Glutamatergic neuron (in vitro differentiated cells): ENCODE measurements at regions not wholly inside any gene's neighbourhood (a gene's known extent, or its start where the extent isn't known, plus 50 kb on each side); places are given as distances from the start of the nearest gene placed in this dataset.

Source experiments
- DNase-seq: peaks from one replicate; pipeline ENCODE4 v3.0.0; 2022
- H3K27ac Mint-ChIP-seq: one replicate; pipeline ENCODE4 v1.8.0; 2020; ENCODE audit warnings: mild to moderate bottlenecking, mixed read lengths, inconsistent platforms; ENCODE audit not compliant: unreplicated experiment
- H3K27me3 Mint-ChIP-seq: one replicate; pipeline ENCODE4 v1.8.0; 2020; ENCODE audit warnings: mild to moderate bottlenecking, moderate library complexity, mixed read lengths, inconsistent platforms; ENCODE audit not compliant: unreplicated experiment
- H3K36me3 Mint-ChIP-seq: one replicate; pipeline ENCODE4 v1.8.0; 2020; ENCODE audit warnings: mild to moderate bottlenecking, mixed read lengths, inconsistent platforms; ENCODE audit not compliant: unreplicated experiment
- H3K4me1 Mint-ChIP-seq: one replicate; pipeline ENCODE4 v1.8.0; 2020; ENCODE audit warnings: mild to moderate bottlenecking, low read depth, mixed read lengths, inconsistent platforms; ENCODE audit not compliant: unreplicated experiment
- H3K4me3 Mint-ChIP-seq: one replicate; pipeline ENCODE4 v1.8.0; 2020; ENCODE audit warnings: mild to moderate bottlenecking, mixed read lengths, inconsistent platforms; ENCODE audit not compliant: unreplicated experiment
- H3K9me3 Mint-ChIP-seq: one replicate; pipeline ENCODE4 v1.8.0; 2020; ENCODE audit warnings: mild to moderate bottlenecking, moderate library complexity, mixed read lengths, inconsistent platforms; ENCODE audit not compliant: unreplicated experiment
- TF ChIP-seq, protein P1 (sequence below): fragments of 200-600 bp; sonication (generic); IDR thresholded peaks from one replicate; pipeline ENCODE4 v1.5.0; 2021; ENCODE audit not compliant: partially characterized antibody, unreplicated experiment

DNA sequence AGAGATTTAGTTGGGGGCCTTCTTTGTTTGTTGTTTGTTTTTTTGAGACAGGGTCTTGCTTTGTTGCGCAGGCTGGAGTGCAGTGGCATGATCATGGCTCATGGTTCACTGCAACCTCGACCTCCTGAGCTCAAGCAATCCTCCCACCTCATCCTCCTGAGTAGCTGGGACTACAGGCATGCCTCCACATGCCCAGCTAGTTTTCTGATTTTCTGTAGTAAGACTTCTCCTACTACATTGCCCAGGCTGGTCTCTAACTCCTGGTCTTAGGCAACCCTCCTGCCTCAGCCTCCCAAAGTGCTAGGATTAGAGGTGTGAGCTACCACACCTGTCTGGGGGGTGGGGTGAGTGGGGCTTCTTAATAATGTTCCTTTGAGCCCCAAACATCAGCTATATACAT lies 148.3 kb upstream of the ADAMTS9 start:
- Mint-ChIP-seq H3K27ac (no peak overlapping the region), H3K27me3 (no peaks in the 10 kb centered on the region), H3K4me3 (no peak overlapping the region), H3K36me3 (no peaks in the 10 kb centered on the region), H3K4me1 (peaks cover 9% of the 10 kb centered on the region), H3K9me3 (no peaks in the 10 kb centered on the region)
- TF ChIP-seq, protein P1, sequence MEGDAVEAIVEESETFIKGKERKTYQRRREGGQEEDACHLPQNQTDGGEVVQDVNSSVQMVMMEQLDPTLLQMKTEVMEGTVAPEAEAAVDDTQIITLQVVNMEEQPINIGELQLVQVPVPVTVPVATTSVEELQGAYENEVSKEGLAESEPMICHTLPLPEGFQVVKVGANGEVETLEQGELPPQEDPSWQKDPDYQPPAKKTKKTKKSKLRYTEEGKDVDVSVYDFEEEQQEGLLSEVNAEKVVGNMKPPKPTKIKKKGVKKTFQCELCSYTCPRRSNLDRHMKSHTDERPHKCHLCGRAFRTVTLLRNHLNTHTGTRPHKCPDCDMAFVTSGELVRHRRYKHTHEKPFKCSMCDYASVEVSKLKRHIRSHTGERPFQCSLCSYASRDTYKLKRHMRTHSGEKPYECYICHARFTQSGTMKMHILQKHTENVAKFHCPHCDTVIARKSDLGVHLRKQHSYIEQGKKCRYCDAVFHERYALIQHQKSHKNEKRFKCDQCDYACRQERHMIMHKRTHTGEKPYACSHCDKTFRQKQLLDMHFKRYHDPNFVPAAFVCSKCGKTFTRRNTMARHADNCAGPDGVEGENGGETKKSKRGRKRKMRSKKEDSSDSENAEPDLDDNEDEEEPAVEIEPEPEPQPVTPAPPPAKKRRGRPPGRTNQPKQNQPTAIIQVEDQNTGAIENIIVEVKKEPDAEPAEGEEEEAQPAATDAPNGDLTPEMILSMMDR, result no peak
- no peak for DNase-seq

DNA sequence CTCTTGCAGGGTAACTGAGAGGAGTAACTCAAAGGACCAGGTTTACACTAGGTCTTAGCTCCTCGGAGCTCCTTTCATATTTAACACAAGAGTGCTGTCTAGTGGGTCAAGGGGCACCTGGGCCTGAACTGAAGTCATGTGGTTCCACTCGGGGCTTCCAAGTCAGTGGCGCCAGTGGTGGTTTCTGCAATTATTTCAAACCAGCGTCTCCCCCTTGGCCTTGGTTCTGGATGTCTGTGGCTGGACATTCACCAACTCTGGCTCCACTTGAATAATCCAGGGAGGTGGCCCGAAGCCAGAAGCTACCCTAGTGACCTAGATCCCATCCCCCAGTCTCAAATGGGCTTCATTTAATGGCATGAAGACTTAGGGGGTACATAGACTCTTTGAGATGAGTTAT lies 144.3 kb upstream of the ADAMTS9 start:
- no peaks in the 10 kb centered on the region for H3K36me3 Mint-ChIP-seq
- H3K27me3 Mint-ChIP-seq, result no peaks in the 10 kb centered on the region
- H3K4me3 Mint-ChIP-seq, result no peak overlapping the region
- H3K27ac Mint-ChIP-seq, result no peak overlapping the region
- no peak for DNase-seq
- TF ChIP-seq, protein P1, result no peak
- H3K4me1 Mint-ChIP-seq, result no peaks in the 10 kb centered on the region
- no peaks in the 10 kb centered on the region for H3K9me3 Mint-ChIP-seq

DNA sequence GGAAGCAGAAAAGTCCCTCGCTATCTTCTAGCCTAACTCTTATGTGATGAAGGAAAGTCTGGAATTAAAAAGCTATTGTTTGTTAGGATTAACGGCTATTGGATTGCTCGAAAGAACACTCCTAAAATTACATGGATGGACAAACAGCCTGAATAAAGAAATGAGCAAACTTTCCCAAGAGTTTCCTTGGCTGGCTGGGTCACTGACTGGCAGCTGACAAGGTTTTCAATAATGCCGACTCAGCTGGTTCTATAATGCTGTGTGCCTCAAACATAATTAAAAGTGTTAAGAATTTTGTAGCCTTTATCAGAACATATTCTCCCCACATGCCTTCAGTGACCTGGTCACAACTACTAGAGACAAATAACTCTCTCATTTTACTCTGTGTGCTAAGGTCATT lies 142.9 kb upstream of the ADAMTS9 start:
- H3K27me3 Mint-ChIP-seq, result no peaks in the 10 kb centered on the region
- no peak overlapping the region for H3K4me3 Mint-ChIP-seq
- H3K4me1 Mint-ChIP-seq, result no peaks in the 10 kb centered on the region
- H3K36me3 Mint-ChIP-seq, result no peaks in the 10 kb centered on the region
- H3K27ac Mint-ChIP-seq, result no peak overlapping the region
- TF ChIP-seq, protein P1, result no peak
- DNase-seq, result no peak
- no peaks in the 10 kb centered on the region for H3K9me3 Mint-ChIP-seq

DNA sequence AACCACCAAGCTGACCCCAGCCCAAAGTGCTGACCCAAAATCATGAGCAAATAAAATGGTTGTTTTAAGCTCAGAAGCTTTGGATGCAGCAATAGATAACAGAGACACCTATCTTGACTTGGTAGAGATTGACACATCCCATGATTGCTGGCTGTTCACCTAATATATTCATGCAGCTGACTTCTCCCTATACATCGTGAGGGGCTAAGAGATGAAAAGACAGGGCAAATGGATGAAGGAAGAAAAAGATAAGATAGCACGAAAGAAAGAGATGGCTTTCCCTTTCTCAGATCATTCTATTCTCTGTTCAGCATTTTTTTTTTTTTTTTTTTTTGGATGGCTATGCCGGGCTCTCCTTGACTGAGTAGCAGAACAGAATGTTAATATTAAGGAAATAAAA lies 141.5 kb upstream of the ADAMTS9 start:
- TF ChIP-seq, protein P1, result no peak
- no peaks in the 10 kb centered on the region for H3K27me3 Mint-ChIP-seq
- no peak for DNase-seq
- H3K27ac Mint-ChIP-seq, result no peak overlapping the region
- no peaks in the 10 kb centered on the region for H3K4me1 Mint-ChIP-seq
- H3K9me3 Mint-ChIP-seq, result no peaks in the 10 kb centered on the region
- no peak overlapping the region for H3K4me3 Mint-ChIP-seq
- H3K36me3 Mint-ChIP-seq, result no peaks in the 10 kb centered on the region

DNA sequence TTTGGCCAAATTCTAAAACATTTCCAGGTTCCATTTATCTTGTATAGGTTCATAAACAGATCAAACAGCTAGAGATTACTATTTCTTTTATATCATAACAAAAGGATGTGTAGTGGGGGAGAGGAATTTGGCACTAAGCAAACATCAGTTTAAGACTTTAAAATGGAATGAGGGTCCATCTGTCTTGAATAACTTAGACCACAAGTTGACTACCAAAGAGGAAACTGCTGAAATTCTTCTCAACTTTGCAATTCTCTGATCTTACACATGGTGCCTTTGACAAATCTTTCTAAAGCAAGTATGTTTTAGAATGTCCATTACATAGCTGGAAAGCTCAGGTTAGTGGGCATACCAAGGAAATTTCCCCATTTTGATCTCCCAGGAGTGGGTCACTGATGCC lies 140.5 kb upstream of the ADAMTS9 start:
- H3K27ac Mint-ChIP-seq, result no peak overlapping the region

More for the DNA sequence above, 140.5 kb upstream of the ADAMTS9 start:
- no peak for DNase-seq
- Mint-ChIP-seq H3K4me3 (no peak overlapping the region), H3K4me1 (no peaks in the 10 kb centered on the region), H3K9me3 (no peaks in the 10 kb centered on the region), H3K36me3 (no peaks in the 10 kb centered on the region), H3K27me3 (no peaks in the 10 kb centered on the region)
- TF ChIP-seq, protein P1, result no peak
